GM12874 (cell line): ENCODE measurements at regions not wholly inside any gene's neighbourhood (a gene's known extent, or its start where the extent isn't known, plus 50 kb on each side); places are given as distances from the start of the nearest gene placed in this dataset.

ENCODE experiments used
- CTCF ChIP-seq: IDR thresholded peaks from 2 replicates; pipeline ENCODE4 v1.5.1; 2011; ENCODE audit warnings: low read depth, mild to moderate bottlenecking, control low read depth, low read length, moderate library complexity; ENCODE audit not compliant: insufficient read depth

GRCh38 chr5:52132053-52132452, 655.7 kb upstream of the ITGA1 start:
- TF ChIP-seq CTCF: no peak

DNA sequence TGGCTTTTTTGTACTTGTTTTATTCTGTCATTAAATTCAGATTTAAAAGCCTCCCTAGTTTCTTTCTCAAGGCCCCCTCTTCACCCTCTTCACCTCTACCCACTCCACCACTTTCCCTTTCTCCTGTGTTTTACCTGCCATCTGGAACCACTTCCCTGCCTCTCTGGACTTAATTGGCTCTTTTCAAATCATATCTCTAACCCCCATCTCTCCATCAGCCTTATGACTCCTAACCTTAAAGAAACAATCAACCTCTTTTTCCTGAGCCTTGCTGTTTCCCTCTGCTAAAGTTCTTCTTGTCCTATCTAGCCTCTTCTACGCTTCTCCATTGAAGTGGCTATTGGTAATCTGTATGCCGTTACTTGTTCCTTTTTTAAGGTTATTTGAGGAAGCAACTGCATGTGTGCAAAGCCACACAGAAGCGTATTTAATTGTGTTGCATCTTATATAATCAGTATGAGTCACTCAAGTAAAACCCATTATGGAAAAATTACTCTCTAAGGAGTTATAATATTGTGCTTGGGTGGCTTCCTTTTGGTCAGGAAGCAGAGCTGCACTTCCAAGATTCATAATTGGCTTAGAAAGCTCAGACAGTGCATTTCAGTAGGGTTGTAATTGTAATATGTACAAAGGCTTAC, 653.6 kb upstream of the ITGA1 start:
- no peak for TF ChIP-seq CTCF

- no peak for TF ChIP-seq CTCF
Observed at GRCh38 chr5:52139888-52140615, 647.7 kb upstream of the ITGA1 start.

GRCh38 chr5:52148679-52149078, 639.0 kb upstream of the ITGA1 start:
- TF ChIP-seq CTCF: no peak

DNA sequence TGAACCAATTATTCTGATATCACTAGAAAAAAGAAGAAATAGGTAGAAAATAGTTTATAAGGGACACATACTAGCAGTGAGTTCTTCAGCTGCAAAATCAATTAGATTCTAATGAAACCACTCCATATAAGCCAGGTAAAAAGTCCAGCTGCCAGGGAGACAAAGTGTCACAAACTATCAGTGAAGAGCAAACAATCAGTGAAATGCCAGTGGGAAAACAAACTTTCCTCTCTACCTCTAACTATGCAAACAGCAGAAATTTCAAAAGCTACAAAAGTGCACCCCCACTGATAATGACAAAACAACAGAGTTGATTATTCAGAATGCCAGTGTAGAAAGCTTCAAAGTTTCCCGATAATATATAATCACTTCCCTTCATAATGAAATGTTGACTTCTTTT, 637.2 kb upstream of the ITGA1 start:
- no peak for TF ChIP-seq CTCF

DNA sequence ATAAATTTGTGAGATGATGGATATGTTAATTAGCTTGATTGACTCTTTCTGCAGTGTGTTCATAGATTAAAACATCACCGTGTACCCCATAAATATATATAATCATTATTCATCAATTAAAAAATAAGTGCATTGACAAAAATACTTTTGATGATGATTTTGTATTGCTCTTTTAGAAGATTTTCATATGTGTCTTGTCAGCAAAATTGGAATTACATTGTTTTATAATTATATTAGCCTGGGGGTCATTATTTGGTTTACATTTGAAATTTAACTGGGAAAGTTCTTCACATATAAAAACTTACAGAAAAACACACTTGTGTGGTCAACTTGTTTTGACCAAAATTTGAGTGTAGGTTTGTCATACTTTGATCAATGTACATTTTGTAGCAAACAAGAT, 614.6 kb upstream of the ITGA1 start:
- TF ChIP-seq CTCF: no peak

DNA sequence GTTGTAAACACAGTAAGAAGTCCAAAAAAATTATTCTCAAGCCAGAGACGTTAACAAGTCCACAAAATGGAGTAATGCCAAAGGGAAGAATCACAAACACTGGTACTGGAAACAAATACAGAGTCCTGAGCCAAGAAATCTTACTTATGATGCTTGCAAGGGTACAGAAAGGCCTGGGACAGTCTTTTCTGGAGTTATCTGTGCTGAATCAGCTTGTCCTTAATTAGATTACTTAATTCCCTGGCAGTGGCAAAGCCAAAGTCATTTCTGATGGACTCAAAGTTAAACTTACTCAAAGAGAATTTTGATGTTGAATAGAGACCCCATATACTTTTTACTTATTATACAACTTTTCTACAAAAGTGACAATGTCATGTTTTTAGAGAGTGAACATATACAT, 610.5 kb upstream of the ITGA1 start:
- no peak for TF ChIP-seq CTCF
